ENCODE measurements at regions not wholly inside any gene's neighbourhood (a gene's known extent, or its start where the extent isn't known, plus 50 kb on each side); places are given as distances from the start of the nearest gene placed in this dataset.

GRCh38 chr14:100396266-100396795, 73.2 kb downstream of the SLC25A47 start:
- no peak for DNase-seq
- no peak overlapping the region for H3K27ac ChIP-seq (ENCODE audit: low read depth in 1 of 2, low read length in 1 of 2)
- ATAC-seq (ENCODE audit: insufficient read depth, low FRiP score), result no peak
- H3K36me3 ChIP-seq (ENCODE audit: control insufficient read depth in 4 of 4, insufficient read depth in 4 of 4, low read length in 4 of 4), result peaks cover 0 to 4% (median 3%) of the 10 kb centered on the region in 4 donors
- H3K9me3 ChIP-seq (ENCODE audit: control insufficient read depth in 4 of 4, insufficient read depth in 3 of 4, low read length in 3 of 4), result no peaks in the 10 kb centered on the region
- TF ChIP-seq CTCF (IDR thresholded peaks at IDR 0.05; ENCODE audit: control extremely low read depth, extremely low read depth), result no peak
- WGBS, 2 donors, result 95 to 97% methylated on average over 7 of the region's 7 CpGs
- no peak overlapping the region for H3K9ac ChIP-seq (ENCODE audit: insufficient read depth in 1 of 2, low read length in 2 of 2)
- H3K4me1 ChIP-seq (ENCODE audit: control insufficient read depth in 5 of 5, insufficient read depth in 5 of 5, low read length in 5 of 5), result peaks cover 0 to 33% (median 20%) of the 10 kb centered on the region in 5 donors
- no peaks in the 10 kb centered on the region for H3K27me3 ChIP-seq (ENCODE audit: control insufficient read depth in 3 of 3, insufficient read depth in 3 of 3, low read length in 2 of 3)
- no peak overlapping the region for H3K4me3 ChIP-seq

GRCh38 chr14:100397005-100397404, 73.9 kb downstream of the SLC25A47 start:
- peaks cover 0 to 30% (median 20%) of the 10 kb centered on the region in 5 donors for H3K4me1 ChIP-seq (ENCODE audit: control insufficient read depth in 5 of 5, insufficient read depth in 5 of 5, low read length in 5 of 5)
- peaks cover 0 to 4% (median 3%) of the 10 kb centered on the region in 4 donors for H3K36me3 ChIP-seq (ENCODE audit: control insufficient read depth in 4 of 4, insufficient read depth in 4 of 4, low read length in 4 of 4)
- no peaks in the 10 kb centered on the region for H3K9me3 ChIP-seq (ENCODE audit: control insufficient read depth in 4 of 4, insufficient read depth in 3 of 4, low read length in 3 of 4)
- no peak for ATAC-seq (ENCODE audit: insufficient read depth, low FRiP score)
- H3K4me3 ChIP-seq, result no peak overlapping the region
- H3K27me3 ChIP-seq (ENCODE audit: control insufficient read depth in 3 of 3, insufficient read depth in 3 of 3, low read length in 2 of 3), result no peaks in the 10 kb centered on the region
- 90 to 95% methylated on average over 8 of the region's 8 CpGs for WGBS, 2 donors
- no peak for TF ChIP-seq CTCF (IDR thresholded peaks at IDR 0.05; ENCODE audit: control extremely low read depth, extremely low read depth)
- H3K9ac ChIP-seq (ENCODE audit: insufficient read depth in 1 of 2, low read length in 2 of 2), result no peak overlapping the region
- H3K27ac ChIP-seq (ENCODE audit: low read depth in 1 of 2, low read length in 1 of 2), result no peak overlapping the region
- DNase-seq, result no peak

GRCh38 chr14:100398044-100398443, 74.9 kb downstream of the SLC25A47 start:
- Histone ChIP-seq H3K9me3 (ENCODE audit: control insufficient read depth in 4 of 4, insufficient read depth in 3 of 4, low read length in 3 of 4) (no peaks in the 10 kb centered on the region), H3K9ac (ENCODE audit: insufficient read depth in 1 of 2, low read length in 2 of 2) (no peak overlapping the region), H3K4me3 (no peak overlapping the region), H3K36me3 (ENCODE audit: control insufficient read depth in 4 of 4, insufficient read depth in 4 of 4, low read length in 4 of 4) (peaks cover 0 to 4% (median 3%) of the 10 kb centered on the region in 4 donors), H3K27me3 (ENCODE audit: control insufficient read depth in 3 of 3, insufficient read depth in 3 of 3, low read length in 2 of 3) (no peaks in the 10 kb centered on the region), H3K4me1 (ENCODE audit: control insufficient read depth in 5 of 5, insufficient read depth in 5 of 5, low read length in 5 of 5) (peaks cover 0 to 29% (median 17%) of the 10 kb centered on the region in 5 donors), H3K27ac (ENCODE audit: low read depth in 1 of 2, low read length in 1 of 2) (no peak overlapping the region)
- DNase-seq, result no peak
- no peak for ATAC-seq (ENCODE audit: insufficient read depth, low FRiP score)
- 83 to 90% methylated on average over 6 of the region's 6 CpGs for WGBS, 2 donors
- no peak for TF ChIP-seq CTCF (IDR thresholded peaks at IDR 0.05; ENCODE audit: control extremely low read depth, extremely low read depth)

Data from lung (tissue), 11 donors.